HG02852 (cell line): ENCODE measurements at regions not wholly inside any gene's neighbourhood (a gene's known extent, or its start where the extent isn't known, plus 50 kb on each side); places are given as distances from the start of the nearest gene placed in this dataset.

Source experiments
- ATAC-seq: cut with Tn5 transposase; IDR thresholded peaks from one replicate; pipeline ENCODE4 v1.9.1; 2021; ENCODE audit warnings: mild to moderate bottlenecking, moderate library complexity; ENCODE audit not compliant: unreplicated experiment

DNA sequence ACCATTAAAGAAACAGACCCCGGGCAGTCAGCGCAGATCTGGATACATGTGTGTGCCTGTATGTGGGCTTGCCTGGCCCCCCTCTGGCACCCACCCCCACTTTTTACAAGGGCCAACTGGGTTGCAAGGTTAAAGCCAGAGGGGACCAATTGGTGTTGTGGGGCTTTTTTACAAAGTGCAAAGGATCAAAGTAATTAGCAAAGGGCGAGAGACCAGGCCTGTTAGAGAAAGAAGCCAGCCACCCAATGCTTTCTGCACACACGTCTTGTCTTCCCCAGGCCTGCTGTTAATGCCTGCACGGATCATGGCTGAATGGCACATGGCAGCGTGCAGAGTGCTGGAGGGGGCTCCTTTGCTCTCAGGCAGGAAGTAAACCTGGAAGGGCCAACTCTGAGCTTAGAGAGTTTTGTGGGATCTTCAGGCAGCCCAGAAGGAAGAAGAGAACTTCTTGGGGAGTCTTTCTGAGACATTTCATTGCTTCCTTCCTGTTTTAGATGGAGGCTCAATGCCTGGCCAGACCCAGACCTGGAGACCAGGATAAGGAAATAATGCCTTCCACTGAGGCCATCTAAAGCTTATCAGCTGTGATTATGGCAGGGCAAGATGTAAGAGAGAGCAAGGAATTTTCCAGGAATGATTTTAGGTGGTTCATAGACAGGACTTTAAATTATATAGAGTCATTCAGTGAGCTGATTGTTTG is 523.4 kb upstream of the TBX3 start:
- ATAC-seq, result no peak

DNA sequence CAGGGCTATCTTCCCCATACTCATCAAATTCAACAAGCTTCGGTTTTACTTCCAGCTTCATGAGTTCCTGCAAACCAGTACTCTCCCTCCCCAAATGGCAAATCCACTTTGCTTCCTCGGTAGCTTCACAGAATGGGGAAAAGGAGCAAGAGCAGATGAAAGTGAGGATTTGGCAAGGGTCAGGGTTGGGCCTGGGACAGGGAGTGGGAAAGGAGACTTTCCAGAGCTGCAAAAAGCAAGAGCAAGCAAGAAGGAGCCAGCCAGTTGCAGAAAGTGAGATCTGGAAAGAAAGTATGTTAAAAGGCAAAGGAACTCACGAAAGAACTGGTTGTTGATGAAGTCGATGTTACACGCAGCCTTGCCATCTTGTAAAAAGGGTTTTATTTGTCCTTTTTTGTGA is 522.8 kb upstream of the TBX3 start:
- ATAC-seq, result no peak

DNA sequence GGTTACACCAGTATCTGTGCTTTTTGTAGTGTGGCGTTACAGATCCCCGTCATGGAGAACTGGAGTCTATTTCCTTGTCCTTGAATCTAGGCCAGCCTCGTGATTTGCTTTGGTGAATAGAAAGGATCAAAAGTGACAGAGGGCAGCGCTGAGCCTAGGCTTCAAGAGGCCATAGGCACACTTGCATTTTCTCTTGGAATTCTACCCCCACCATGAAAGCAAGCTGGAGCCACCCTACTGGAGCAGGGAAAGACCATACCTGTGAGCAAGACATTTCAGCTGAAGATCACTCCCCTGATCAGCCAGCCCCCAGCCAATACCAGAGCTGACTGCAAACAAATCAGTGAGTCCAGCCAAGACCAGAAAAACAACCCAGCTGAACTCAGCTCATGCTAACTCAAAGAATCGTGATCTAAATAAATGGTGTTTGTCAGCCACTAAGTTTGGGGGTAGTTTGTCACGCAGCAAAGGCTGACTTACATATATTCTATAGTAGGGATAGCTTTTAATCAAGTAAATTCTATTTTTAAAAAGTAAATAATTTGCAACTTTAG is 521.9 kb upstream of the TBX3 start:
- no peak for ATAC-seq

DNA sequence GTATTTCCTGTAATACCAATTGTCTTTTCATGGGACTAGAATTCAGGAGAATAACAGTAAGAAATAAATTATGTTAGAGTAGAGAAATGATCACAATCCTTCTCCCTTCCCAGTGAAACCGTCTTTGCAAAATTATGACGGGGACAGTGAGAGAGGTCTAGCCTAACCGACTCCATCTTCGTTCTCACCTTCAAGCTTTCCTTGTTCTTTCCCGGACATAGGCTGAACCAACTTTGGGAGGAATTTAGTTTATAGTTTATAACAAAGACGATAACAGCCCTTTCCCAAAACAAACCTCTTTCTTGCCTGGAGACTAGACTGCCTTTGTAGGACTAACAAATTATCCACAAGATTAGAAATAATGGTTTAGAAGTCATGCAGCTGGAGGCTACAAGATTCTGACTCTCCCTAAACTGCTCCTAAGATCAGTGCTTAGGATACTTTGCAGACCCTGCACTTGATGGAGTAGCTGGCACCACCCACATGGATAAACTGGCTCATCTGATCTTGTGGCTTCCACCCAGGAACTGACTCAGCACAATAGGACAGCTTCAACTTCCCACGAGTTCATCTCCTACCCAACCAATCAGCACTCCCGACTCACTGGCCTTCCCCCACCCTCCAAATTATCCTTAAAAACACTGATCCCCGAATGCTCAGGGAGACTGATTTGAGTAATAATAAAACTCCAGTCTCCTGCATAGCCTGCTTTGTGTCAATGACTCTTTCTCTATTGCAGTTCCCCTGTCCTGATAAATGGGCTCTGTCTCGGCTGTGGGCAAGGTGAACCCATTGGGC is 521.2 kb upstream of the TBX3 start:
- no peak for ATAC-seq

DNA sequence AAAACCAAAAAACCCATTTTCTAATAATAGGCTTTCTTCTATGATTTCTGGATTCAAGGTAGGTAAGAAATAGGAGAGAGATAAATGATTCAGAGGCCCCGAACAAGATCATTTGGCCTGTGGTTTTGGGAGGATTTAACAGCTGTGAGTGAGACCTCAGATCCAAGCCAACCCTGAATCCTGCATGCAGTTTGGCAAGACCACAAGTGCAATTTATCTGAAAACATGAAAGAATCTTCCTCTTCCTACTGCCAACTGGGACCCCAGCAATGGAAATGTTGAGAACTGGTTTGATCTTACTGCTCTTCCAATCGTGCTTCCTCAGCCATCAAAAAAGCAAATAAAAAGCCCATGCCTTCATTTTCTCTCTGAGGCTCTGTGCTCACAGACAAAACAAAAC is 519.7 kb upstream of the TBX3 start:
- ATAC-seq, result no peak

DNA sequence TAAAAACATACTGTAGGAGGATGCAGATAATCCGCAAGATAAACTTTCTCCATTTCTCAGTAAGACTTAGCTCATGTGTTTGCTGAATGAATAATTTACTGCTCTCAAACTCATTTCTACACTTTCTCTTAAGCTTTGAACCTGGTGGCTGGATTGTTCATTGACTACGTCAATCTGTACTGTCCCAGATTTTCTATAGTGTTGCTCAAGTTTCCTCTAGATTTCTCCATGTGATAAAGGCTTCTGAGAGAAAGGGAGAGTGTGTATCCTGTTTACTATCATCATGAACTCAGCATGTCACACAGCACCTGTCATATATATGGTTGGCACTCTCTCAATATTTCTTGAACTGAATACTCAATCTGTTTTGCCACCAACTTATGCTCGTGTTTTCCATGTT is 518.0 kb upstream of the TBX3 start:
- no peak for ATAC-seq

DNA sequence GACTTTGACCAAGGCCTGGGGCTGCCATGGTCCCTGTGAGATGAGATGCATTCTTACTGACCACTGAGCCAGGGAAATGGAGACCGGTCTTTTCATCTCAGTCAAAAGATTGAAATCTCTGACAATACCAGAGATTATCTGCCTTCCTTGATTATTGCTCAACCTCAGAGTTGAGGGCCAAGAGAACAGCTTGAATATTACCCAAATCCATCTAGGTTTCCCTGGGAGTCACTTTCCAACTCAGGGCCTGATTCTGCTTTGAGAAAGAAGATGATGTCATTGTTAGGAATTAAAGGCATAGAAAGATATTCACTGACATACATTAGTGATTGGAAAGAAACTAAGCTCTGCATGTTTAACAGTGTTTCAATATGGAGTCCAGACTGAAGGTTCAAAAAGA is 515.9 kb upstream of the TBX3 start:
- no peak for ATAC-seq

DNA sequence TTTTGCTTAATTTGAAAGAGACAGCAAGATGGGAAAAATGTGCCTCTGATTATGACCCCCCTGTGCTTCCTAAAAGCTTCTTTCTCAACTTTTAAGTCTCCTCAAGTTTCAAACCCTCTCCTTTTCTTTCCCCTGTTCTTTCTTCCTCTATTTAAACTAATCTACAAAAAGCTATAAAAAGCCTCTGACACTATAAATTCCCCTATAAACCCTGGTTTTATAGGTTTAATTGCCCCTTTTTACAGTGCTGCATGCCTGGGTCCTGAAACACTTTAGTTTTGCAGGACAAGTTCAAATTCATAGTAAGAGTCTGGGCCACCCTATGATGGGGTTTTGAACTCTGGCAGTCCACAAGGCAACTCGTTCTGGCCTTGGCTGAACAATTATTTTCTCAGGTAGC is 510.9 kb upstream of the TBX3 start:
- no peak for ATAC-seq

DNA sequence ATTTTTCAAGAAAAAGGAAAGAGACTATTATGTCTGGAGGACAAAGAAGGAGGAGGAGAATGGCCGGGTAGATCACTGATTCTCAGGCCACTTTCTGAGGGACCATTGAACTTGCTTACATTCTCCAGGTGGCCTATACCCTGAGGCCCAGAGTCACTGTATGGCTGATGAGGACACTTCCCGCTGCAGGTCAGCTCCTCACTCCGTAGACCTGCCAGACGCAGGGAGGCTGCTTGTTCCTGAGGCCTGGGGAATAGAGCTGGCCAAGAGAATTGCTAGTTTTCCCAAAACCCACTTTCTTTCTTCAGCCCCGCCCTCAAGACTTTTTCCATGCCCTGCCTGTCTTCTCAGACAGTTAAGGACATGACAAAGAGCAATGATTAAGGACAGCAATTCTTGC is 510.5 kb upstream of the TBX3 start:
- ATAC-seq, result no peak

DNA sequence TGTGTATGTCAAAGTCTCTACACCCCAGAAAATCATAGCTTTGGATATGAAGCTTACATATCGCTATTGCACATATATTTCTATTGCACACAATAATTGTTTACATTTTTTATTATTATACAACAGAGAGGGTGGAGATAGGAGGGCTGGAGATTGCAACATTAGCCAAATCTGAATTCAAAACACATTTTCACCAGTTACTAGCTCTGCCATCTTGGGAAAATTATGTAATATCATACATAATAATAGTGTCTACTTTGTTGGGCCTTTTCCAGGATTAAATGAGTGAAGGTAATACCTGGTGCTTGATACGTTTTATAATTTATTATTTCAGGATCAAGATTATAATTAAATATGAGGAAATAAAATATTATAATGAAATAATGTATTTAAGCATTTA is 507.4 kb upstream of the TBX3 start:
- no peak for ATAC-seq

DNA sequence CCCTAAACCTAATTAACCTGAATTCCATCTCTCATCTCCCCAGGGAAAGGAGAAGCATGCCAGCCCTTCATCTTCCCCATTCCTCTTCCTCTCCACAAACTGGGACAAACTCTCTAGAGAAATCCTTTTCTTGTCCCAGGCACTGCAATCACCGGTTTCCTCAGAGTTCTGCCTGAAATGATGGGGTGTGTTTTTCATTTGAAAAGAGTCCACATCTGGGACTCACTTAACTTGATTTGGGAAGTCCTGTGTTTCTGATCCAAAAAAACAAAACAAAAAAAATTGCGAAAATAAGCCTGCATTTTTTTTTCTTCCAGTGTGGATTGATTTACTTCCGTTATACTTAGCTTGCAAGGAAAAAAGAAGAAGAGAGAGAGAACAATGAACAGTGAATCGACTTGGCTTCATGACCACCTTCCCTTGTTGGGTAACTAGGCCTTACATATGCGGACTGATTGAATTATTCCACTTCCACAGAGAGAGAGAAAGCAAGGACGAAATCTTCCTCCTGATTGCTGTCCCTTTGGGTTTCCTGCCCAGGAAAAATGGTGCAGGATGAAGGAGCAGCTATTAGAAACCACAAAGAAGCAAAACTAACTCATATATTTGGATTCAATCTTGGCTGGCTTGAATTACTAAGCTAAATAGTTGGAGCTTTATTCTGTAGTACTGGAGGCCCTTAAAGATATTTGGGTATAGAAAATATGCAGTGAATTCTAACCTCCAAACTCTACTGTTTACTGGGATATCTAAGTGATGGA is 506.2 kb upstream of the TBX3 start:
- no peak for ATAC-seq

DNA sequence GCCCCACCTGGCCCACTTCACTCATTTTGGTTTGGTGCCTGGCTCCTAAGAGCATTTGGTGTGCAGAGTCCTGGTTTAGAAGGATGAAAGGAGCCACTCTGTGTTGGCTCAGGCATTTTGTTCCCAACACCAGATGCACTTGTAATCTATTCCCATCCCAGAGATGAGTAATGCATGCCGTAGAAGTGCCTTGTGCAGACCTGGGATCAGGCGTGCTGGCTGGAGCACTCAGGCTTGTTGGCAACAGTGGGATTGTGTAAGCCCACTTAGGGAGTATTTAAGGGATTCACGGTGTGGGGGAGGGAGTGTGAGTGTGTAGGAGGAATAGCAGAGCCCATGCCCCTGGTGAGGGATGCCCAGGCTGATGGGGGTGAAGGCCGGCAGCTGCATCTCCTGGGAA is 501.5 kb upstream of the TBX3 start:
- ATAC-seq, result no peak

DNA sequence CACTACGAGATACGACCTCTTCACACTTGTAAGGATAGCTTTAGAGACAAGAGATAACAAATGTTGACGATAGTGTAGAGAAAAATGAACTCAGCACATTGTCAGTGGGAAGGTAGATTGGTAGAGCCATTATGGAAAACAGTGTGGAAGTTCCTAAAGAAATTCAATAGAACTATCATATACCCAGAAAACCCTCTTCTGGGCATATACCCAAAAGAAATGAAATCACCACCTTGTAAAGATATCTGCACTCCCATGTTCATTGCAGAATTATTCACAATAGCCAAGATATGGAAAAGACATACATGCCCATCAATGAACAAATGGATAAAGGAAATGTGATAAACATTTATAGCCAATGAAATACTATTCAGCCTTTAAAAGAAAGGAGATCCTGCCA is 499.8 kb upstream of the TBX3 start:
- ATAC-seq, result no peak

DNA sequence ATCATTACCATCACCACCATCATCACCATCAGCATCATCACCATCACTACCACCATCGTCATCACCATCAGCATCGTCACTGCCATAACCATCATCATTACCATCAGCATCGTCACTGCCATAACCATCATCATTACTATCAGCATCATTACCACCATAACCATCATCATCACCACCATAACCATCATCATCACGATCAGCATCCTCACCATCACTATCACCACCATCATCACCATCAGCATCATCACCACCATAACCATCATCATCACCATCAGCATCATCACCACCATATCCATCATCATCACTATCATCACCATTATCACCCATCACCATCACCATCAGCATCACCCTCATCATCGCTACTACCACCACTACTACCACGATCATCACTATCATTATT is 493.9 kb upstream of the TBX3 start:
- no peak for ATAC-seq

DNA sequence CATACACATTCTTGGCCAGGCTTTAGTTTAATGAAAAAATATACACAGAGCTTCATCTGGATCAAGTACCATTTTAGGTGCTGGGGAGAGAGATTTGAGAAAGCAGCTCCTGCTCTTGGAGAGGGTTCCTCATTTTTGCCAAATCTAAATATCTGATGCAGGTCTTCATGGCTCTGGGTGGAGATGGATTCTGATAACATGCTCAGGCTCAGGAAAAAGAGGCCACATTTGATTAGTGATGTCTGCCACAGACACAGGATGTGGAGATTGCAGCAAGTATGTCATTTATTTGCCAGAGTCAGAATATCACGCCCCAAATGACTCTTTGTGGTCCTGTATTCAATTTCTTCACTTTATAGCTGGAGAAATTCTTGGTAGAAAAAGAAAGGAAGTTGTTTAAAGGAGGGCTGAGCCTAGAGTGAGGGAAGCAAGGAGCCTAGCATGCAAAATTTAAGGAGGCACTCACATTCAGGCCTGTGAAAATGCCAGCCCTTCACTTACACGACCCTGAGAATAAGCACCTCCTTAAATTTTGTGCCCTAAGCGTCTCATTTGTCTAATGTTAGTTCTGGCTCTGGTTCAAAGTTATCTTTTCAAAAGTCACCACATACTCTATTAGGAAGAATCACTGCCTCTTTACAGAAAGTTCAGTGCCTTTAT is 492.9 kb upstream of the TBX3 start:
- ATAC-seq, result no peak

DNA sequence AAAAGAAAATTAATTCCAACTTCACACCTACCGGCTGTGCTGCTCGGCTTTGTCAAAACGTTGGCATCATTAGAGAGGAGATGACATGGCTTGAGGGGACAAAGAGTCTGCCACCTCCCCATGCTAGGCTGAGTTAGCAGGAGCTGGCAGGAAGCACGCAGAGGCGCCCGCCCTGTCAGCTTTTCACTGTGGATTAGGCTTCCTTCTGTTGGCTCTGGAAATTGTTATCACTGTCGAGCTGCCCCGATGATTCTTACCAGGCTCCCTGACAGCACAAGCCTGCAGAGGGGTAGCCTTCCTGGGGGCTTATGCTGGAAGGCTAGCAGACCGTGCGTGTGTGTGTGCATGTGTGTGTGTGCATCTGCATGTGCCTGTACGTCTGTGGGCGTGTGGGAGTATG is 490.9 kb upstream of the TBX3 start:
- ATAC-seq, result no peak

DNA sequence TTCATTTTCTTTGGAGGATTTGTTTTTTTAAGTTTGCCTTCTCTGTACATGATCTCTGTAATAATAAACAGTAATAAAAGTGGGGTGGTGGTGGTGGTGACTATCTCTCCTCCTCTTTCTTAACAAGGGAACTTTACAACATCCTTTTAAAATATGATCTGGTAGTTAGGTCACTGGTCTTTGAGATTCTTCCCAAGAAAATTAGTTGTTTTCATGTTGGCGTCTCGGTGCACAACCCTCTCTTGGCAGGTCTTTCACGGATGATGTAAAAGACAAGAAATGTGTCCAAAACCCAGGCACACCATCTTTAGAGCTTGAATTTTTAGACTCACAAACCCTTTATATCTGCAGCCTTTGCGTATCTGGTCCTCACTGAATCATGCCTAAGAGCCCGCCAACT is 488.5 kb upstream of the TBX3 start:
- ATAC-seq, result no peak

DNA sequence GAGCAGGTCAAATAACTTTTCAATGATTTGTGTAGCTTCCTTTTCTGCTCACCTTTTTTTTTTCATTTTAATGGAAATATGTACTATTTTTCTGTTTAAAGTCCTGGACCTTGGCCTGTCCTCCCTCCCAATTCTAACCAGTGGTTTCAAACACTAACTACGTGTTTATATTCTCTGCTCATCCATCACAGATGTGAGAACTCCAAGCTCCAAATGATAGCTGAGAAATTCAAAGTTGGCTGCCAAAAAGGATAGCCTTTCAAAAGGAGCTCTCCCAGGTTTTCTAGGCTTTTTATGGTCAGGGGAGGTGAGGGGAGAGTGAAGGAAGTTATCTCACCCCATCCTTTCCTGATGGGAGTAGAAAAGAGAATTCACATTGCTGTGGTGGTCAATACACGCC is 486.0 kb upstream of the TBX3 start:
- ATAC-seq, result no peak

DNA sequence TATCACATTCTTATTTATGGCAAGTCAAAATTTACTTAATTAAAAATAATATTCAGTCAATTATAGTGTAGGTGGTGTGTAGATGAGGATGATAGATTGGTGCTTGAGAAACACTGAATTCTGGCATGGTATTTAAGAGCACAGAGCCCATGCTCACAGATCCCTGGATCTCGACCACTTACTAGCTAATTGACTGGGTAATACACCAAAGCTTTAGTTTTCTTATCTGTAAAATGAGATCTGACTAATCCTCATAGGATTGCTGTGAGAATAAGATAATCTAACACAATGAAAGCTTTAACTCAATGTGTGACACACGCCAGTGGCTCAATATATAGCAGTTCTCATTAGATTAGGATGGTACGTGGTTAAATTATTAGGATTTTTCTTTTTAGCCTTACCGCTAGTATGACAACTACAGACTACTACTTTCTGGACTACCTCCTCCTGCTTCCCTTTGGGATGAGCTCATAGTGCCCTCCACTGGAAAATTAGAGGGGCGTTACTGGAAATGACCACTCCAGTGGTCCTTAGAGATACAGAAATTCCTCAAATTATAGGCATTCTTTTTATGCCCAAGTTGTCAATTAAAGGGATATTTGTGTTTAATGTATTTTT is 482.8 kb upstream of the TBX3 start:
- ATAC-seq, result no peak

DNA sequence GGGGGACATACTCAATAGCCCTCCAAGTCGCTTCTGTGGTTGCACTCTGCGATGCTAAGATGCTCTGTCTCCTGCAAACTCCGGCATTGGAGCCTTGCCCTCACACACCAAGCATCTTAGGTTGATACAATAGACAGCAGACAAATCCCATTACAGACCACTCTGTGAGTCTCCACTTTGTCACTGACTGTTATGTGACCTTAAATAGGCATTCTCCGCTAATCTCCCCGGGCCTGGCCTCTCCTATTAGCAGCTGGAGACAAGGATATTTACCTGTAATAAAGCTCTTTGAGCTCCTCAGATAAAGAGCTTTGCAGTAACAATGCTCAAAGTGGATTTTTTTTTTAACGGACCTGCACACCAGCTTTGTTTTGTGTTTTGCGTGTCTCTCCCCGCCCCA is 479.7 kb upstream of the TBX3 start:
- ATAC-seq, result no peak
